ENCODE measurements at regions not wholly inside any gene's neighbourhood (a gene's known extent, or its start where the extent isn't known, plus 50 kb on each side); places are given as distances from the start of the nearest gene placed in this dataset.

DNA sequence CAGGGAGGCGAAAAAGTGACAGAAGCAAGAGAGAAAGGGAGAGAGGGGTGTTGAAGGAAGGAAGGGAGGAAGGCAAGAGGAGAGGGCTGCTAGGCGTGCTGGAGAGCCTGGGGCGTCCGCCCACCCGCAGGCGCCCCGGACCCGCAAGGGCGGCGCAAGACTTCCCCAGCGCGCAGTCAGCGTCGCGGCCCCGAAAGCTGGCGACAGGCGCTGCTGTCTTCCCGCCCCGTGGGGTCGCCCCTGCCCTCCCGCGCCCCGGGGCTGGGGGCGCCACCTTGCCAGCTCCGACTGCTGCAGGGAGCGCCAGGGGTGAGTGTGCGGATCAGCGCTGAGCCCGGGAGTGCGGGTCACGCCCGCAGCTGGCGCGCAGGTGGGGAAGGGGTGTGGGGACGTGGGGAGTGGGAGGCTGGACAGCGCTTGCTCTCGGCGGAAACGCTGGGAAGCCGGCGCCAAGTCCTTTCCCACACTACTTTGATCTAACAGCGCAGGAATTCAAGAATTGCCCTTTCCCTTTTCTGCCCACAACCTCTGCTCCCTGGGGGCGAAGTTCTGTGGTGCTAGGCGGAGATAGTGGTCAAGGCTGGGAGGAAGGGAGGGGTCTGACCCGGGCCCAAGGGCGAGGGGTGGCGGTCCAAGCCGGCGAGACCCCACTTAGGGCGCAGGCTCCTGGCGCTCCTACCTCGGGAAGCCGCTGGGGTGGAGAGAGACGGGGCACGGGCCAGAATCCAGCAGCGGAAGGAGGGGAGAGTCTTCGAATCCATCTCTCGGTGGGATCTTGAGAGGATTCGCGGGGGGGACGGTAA lies 266.1 kb downstream of the CGGBP1 start, which contains the start of gene HTR1F (continued):
- peak in 1 of 2 experiments; percentile 84; a peak in 2 of 4 replicates for TF ChIP-seq UBTF (IDR thresholded peaks at IDR 0.05; ENCODE audit: borderline replicate concordance in 1 of 2, low read depth in 2 of 2, low read length in 2 of 2)
- TF ChIP-seq HDAC1 (IDR thresholded peaks at IDR 0.05): peak in 1 of 2 experiments; percentile 45; a peak in 1 of 4 replicates
- TF ChIP-seq FUS (optimal IDR thresholded peaks at IDR 0.05; ENCODE audit: low read depth, low read length): no peak
- TF ChIP-seq CHD4 (IDR thresholded peaks at IDR 0.05; ENCODE audit: insufficient read depth, insufficient replicate concordance, low read depth, low read length, poor library complexity, severe bottlenecking): no peak

DNA sequence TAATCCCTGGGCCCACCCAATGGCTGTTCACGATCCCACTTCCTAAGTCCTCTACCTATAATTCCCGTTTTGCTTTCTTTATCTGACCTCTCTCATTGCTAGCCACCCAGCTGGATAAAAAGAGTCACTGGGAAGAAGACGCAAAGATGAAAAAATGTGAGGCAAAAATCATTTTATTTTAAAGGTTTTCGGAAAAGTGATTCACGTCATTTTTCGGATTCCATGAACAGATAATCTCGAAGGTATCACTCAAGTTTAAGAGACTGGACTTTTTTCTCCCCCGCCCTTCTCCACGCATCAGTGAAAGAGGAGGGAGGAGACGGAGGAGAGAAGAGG lies 266.6 kb downstream of the CGGBP1 start:
- TF ChIP-seq ZBTB17 (CRISPR knock-in tag; IDR thresholded peaks at IDR 0.05) (no peak), ESRRA (IDR thresholded peaks at IDR 0.05; ENCODE audit: borderline replicate concordance, low read depth) (no peak), E2F3 (CRISPR knock-in tag; IDR thresholded peaks at IDR 0.05) (no peak), PKNOX1 (IDR thresholded peaks at IDR 0.05) (0 out of 2 replicates have a peak, but pooled peaks have one; percentile 10), ZBED1 (IDR thresholded peaks at IDR 0.05) (no peak), RBM25 (IDR thresholded peaks at IDR 0.05; ENCODE audit: low read depth, low read length, severe bottlenecking) (no peak), NFATC3 (IDR thresholded peaks at IDR 0.05) (0 out of 2 replicates have a peak, but pooled peaks have one; percentile 27), RBM15 (IDR thresholded peaks at IDR 0.05; ENCODE audit: insufficient read depth, low read length) (no peak), HDAC1 (IDR thresholded peaks at IDR 0.05) (no peak), HDAC2 (IDR thresholded peaks at IDR 0.05) (no peak), ZNF174 (CRISPR knock-in tag; IDR thresholded peaks at IDR 0.05) (no peak), HMGXB4 (CRISPR knock-in tag; IDR thresholded peaks at IDR 0.05) (no peak)

More for the DNA sequence above, 266.6 kb downstream of the CGGBP1 start:
- H3K27me3 ChIP-seq (ENCODE audit: control insufficient read depth in 2 of 2, insufficient read depth in 2 of 2, low read length in 2 of 2): no peaks in the 10 kb centered on the region
- CTCF ChIA-PET (ENCODE audit: low intra/inter-chr PET ratio): no interaction called here
- peaks cover 3% of the 10 kb centered on the region; the same call in 1 of the 3 replicates for H3K36me3 ChIP-seq (ENCODE audit: control insufficient read depth, insufficient read depth, low read length)
- peaks cover 64% of the 10 kb centered on the region for H3K79me2 ChIP-seq (ENCODE audit: control insufficient read depth, insufficient read depth, low read length)
- peak overlapping the region; percentile 80 to 95 for H3K9ac ChIP-seq (ENCODE audit: insufficient read depth in 1 of 2, low read depth in 2 of 2, low read length in 2 of 2)
- POLR2A ChIA-PET: interaction anchor here (0.9 to 1.3 kb wide), 2 partner anchors 9 kb away, joined by 4 to 5 read pairs; no protein-coding TSS in a partner anchor
- intact Hi-C loops (cut with micrococcal nuclease): loop anchor here (5.0 to 10.0 kb wide), 3 partner anchors 210 to 353 kb away; partner anchors contain the start of gene C3orf38
- BruUV-seq (replicated peaks): no TSS peak
- peaks cover 5 to 13% of the 10 kb centered on the region in 2 experiments; a peak in 3 of 5 replicates for H3K4me1 ChIP-seq (replicated peaks in 1 of 2; ENCODE audit: control insufficient read depth in 2 of 2, insufficient read depth in 2 of 2, low read length in 2 of 2)
- peak overlapping the region; percentile 84 for H3K27ac ChIP-seq (ENCODE audit: extremely low read depth, low read depth, low read length)
- in situ Hi-C loops (cut with MboI): no loop called here
- 0% methylated on average over 9 of the region's 10 CpGs for WGBS (ENCODE audit: insufficient coverage, low coverage, missing lambda C conversion rate)
- no peak for ATAC-seq
- no peak for FAIRE-seq
- DNase-seq (ENCODE audit: extremely low read depth in 1 of 4, low spot score in 3 of 4): no peak
- peak overlapping the region; percentile 76 for H3K4me3 ChIP-seq
- H4K20me1 ChIP-seq (replicated peaks; ENCODE audit: control insufficient read depth, insufficient read depth, low read length): no peaks in the 10 kb centered on the region
- no peaks in the 10 kb centered on the region for H3K9me1 ChIP-seq (ENCODE audit: control insufficient read depth, insufficient read depth, low read length)
- H3K4me2 ChIP-seq (ENCODE audit: insufficient read depth, low read length): peak overlapping the region; percentile 86
- peak overlapping the region; percentile 61 for H2AFZ ChIP-seq (ENCODE audit: low read depth, low read length)
- no peaks in the 10 kb centered on the region for H3K9me3 ChIP-seq (replicated peaks; ENCODE audit: control insufficient read depth, insufficient read depth, low read depth, low read length)
